ENCODE measurements at regions not wholly inside any gene's neighbourhood (a gene's known extent, or its start where the extent isn't known, plus 50 kb on each side); places are given as distances from the start of the nearest gene placed in this dataset.

DNA sequence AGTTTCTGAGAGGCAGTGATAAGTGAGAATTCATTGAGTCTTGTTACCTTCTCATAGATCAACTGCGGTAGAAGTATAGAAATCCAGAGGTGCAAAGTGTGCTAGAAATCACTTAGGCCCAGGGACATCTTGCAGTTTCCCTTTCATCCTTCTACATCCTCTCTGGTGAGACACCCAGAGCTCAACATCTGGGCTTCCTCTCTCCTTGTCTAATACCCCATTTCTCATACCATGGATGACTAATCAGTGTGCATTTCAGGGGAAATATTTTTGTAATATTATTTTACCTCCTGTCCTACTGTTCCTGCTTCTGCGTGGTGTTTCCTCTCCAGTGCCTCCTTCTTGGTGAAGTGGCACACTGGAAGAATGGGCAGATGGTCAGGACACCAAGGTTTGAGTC is 322.4 kb downstream of the TFAP2B start:
- Histone ChIP-seq H2AFZ (ENCODE audit: control insufficient read depth, low read length) (no peak overlapping the region), H3K79me2 (ENCODE audit: control insufficient read depth, insufficient read depth, low read length) (no peaks in the 10 kb centered on the region), H3K4me1 (ENCODE audit: control insufficient read depth, extremely low read depth, insufficient read depth, low read length) (no peaks in the 10 kb centered on the region), H3K27ac (ENCODE audit: control insufficient read depth, insufficient read depth, low read length) (no peak overlapping the region), H3K9ac (ENCODE audit: control insufficient read depth, extremely low read depth, insufficient read depth, low read length) (no peak overlapping the region), H4K20me1 (ENCODE audit: control insufficient read depth, extremely low read depth, insufficient read depth, low read length) (no peaks in the 10 kb centered on the region), H3K9me1 (ENCODE audit: control insufficient read depth, extremely low read depth, insufficient read depth, low read length) (no peaks in the 10 kb centered on the region), H3K4me3 (ENCODE audit: control insufficient read depth in 2 of 3, extremely low read depth in 1 of 3, insufficient read depth in 2 of 3, low read depth in 1 of 3, low read length in 3 of 3) (no peak overlapping the region), H3K27me3 (ENCODE audit: control insufficient read depth, extremely low read depth, insufficient read depth, low read length) (no peaks in the 10 kb centered on the region), H3K9me3 (ENCODE audit: control insufficient read depth, low read depth, low read length) (no peaks in the 10 kb centered on the region), H3K4me2 (ENCODE audit: control insufficient read depth, extremely low read depth, insufficient read depth, low read depth, low read length) (no peak overlapping the region), H3K36me3 (ENCODE audit: control insufficient read depth in 2 of 2, extremely low read depth in 1 of 2, insufficient read depth in 2 of 2, low read length in 2 of 2) (no peaks in the 10 kb centered on the region)
- FAIRE-seq (no peak), DNase-seq (ENCODE audit: low read depth, low spot score) (no peak)
- dilution Hi-C loops (cut with MboI; ENCODE audit: extremely low pct_ligation_motif_present, low sequenced_read_pairs), result no loop called here
- TF ChIP-seq EZH2 (IDR thresholded peaks at IDR 0.05; ENCODE audit: low read length), result no peak
- TF ChIP-seq, protein P1, sequence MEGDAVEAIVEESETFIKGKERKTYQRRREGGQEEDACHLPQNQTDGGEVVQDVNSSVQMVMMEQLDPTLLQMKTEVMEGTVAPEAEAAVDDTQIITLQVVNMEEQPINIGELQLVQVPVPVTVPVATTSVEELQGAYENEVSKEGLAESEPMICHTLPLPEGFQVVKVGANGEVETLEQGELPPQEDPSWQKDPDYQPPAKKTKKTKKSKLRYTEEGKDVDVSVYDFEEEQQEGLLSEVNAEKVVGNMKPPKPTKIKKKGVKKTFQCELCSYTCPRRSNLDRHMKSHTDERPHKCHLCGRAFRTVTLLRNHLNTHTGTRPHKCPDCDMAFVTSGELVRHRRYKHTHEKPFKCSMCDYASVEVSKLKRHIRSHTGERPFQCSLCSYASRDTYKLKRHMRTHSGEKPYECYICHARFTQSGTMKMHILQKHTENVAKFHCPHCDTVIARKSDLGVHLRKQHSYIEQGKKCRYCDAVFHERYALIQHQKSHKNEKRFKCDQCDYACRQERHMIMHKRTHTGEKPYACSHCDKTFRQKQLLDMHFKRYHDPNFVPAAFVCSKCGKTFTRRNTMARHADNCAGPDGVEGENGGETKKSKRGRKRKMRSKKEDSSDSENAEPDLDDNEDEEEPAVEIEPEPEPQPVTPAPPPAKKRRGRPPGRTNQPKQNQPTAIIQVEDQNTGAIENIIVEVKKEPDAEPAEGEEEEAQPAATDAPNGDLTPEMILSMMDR (optimal IDR thresholded peaks at IDR 0.05 in 1 of 3, IDR thresholded peaks at IDR 0.05 in 1 of 3, conservative IDR thresholded peaks at IDR 0.05 in 1 of 3; ENCODE audit: extremely low read depth in 1 of 3, insufficient read depth in 2 of 3, low read length in 3 of 3), result no peak

DNA sequence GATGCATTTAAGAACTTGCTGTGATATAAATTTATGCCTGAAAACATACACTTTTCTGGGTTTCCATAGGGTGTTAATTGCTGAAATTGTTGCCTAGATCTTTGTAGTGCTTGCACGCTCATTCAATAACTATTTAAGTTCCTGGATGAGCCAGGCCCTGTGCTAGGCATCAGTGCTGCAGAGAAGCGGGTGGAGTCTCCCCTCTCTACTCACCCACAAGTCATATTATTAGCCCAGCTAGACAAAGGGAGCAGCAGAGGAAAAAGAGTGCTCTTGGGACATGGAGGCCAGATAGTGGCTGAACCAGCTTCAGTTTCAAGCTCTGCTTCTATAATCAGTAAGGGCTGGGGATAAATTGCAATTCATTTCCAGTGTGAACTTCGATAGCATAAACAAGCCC is 329.1 kb downstream of the TFAP2B start:
- Histone ChIP-seq H3K4me1 (ENCODE audit: control insufficient read depth, extremely low read depth, insufficient read depth, low read length) (peaks cover 5% of the 10 kb centered on the region), H3K4me2 (ENCODE audit: control insufficient read depth, extremely low read depth, insufficient read depth, low read depth, low read length) (no peak overlapping the region), H3K4me3 (ENCODE audit: control insufficient read depth in 2 of 3, extremely low read depth in 1 of 3, insufficient read depth in 2 of 3, low read depth in 1 of 3, low read length in 3 of 3) (no peak overlapping the region), H3K36me3 (ENCODE audit: control insufficient read depth in 2 of 2, extremely low read depth in 1 of 2, insufficient read depth in 2 of 2, low read length in 2 of 2) (no peaks in the 10 kb centered on the region), H4K20me1 (ENCODE audit: control insufficient read depth, extremely low read depth, insufficient read depth, low read length) (no peaks in the 10 kb centered on the region), H3K9ac (ENCODE audit: control insufficient read depth, extremely low read depth, insufficient read depth, low read length) (no peak overlapping the region), H3K27ac (ENCODE audit: control insufficient read depth, insufficient read depth, low read length) (no peak overlapping the region), H3K9me3 (ENCODE audit: control insufficient read depth, low read depth, low read length) (no peaks in the 10 kb centered on the region), H3K27me3 (ENCODE audit: control insufficient read depth, extremely low read depth, insufficient read depth, low read length) (no peaks in the 10 kb centered on the region), H3K9me1 (ENCODE audit: control insufficient read depth, extremely low read depth, insufficient read depth, low read length) (no peaks in the 10 kb centered on the region), H3K79me2 (ENCODE audit: control insufficient read depth, insufficient read depth, low read length) (no peaks in the 10 kb centered on the region), H2AFZ (ENCODE audit: control insufficient read depth, low read length) (no peak overlapping the region)
- TF ChIP-seq, protein P1 (optimal IDR thresholded peaks at IDR 0.05 in 1 of 3, IDR thresholded peaks at IDR 0.05 in 1 of 3, conservative IDR thresholded peaks at IDR 0.05 in 1 of 3; ENCODE audit: extremely low read depth in 1 of 3, insufficient read depth in 2 of 3, low read length in 3 of 3), result no peak
- no peak for TF ChIP-seq EZH2 (IDR thresholded peaks at IDR 0.05; ENCODE audit: low read length)
- dilution Hi-C loops (cut with MboI; ENCODE audit: extremely low pct_ligation_motif_present, low sequenced_read_pairs), result no loop called here
- DNase-seq (ENCODE audit: low read depth, low spot score) (no peak), FAIRE-seq (no peak)

Data from keratinocyte (primary cell).